Trophoblast cell (in vitro differentiated cells and primary cell): ENCODE measurements at regions not wholly inside any gene's neighbourhood (a gene's known extent, or its start where the extent isn't known, plus 50 kb on each side); places are given as distances from the start of the nearest gene placed in this dataset.

Experiments used
- DNase-seq, 2 donors: peaks; one replicate each; pipeline ENCODE4 v3.0.0-alpha.2; 2016
- H2AFZ ChIP-seq: 2 replicates; pipeline ENCODE4 v1.6.1; 2013; ENCODE audit warnings: low read length, moderate library complexity, mild to moderate bottlenecking; ENCODE audit not compliant: insufficient read depth, poor library complexity
- H2AK5ac ChIP-seq: 2 replicates; pipeline ENCODE4 v1.6.1; 2013; ENCODE audit warnings: mild to moderate bottlenecking, low read length
- H2BK120ac ChIP-seq: 2 replicates; pipeline ENCODE4 v1.6.1; 2013; ENCODE audit warnings: low read length, mild to moderate bottlenecking, moderate library complexity; ENCODE audit not compliant: insufficient read depth, poor library complexity
- H2BK12ac ChIP-seq: 2 replicates; pipeline ENCODE4 v1.6.1; 2013; ENCODE audit warnings: mild to moderate bottlenecking, low read length, moderate library complexity
- H2BK5ac ChIP-seq: 2 replicates; pipeline ENCODE4 v1.6.1; 2013; ENCODE audit warnings: low read length, low read depth, moderate library complexity, mild to moderate bottlenecking; ENCODE audit not compliant: poor library complexity
- H3K14ac ChIP-seq: 2 replicates; pipeline ENCODE4 v1.6.1; 2013; ENCODE audit warnings: mild to moderate bottlenecking, low read length
- H3K18ac ChIP-seq: 2 replicates; pipeline ENCODE4 v1.6.1; 2013; ENCODE audit warnings: mild to moderate bottlenecking, low read length
- H3K23ac ChIP-seq: 2 replicates; pipeline ENCODE4 v1.6.1; 2013; ENCODE audit warnings: low read length
- H3K27ac ChIP-seq: 2 replicates; pipeline ENCODE4 v1.5.1; 2013; ENCODE audit warnings: low read depth, mild to moderate bottlenecking, inconsistent platforms, low read length, moderate library complexity
- H3K27me3 ChIP-seq: 2 replicates; pipeline ENCODE4 v1.6.1; 2013; ENCODE audit warnings: inconsistent platforms, mild to moderate bottlenecking, low read length, moderate library complexity; ENCODE audit not compliant: insufficient read depth
- H3K36me3 ChIP-seq, 2 experiments: 1 replicate in 1 of 2; 2 replicates in 1 of 2; pipeline ENCODE4 v1.6.1; 2013; ENCODE audit warnings: low read length in 2 of 2, mild to moderate bottlenecking in 2 of 2, moderate library complexity in 1 of 2; ENCODE audit not compliant: insufficient read depth in 2 of 2, control insufficient read depth in 1 of 2
- H3K4ac ChIP-seq: 2 replicates; pipeline ENCODE4 v1.6.1; 2013; ENCODE audit warnings: low read depth, mild to moderate bottlenecking, low read length, moderate library complexity
- H3K4me1 ChIP-seq, 2 experiments: 1 replicate in 1 of 2; 2 replicates in 1 of 2; pipeline ENCODE4 v1.6.1; 2013; ENCODE audit warnings: low read length in 2 of 2, mild to moderate bottlenecking in 2 of 2, moderate library complexity in 1 of 2; ENCODE audit not compliant: insufficient read depth in 2 of 2, control insufficient read depth in 1 of 2
- H3K4me2 ChIP-seq: 2 replicates; pipeline ENCODE4 v1.6.1; 2013; ENCODE audit warnings: inconsistent platforms, mild to moderate bottlenecking, low read length, moderate library complexity
- H3K4me3 ChIP-seq: 2 replicates; pipeline ENCODE4 v1.5.1; 2013; ENCODE audit warnings: mild to moderate bottlenecking, low read depth, low read length, inconsistent platforms
- H3K79me1 ChIP-seq: one replicate; pipeline ENCODE4 v1.6.1; 2013; ENCODE audit warnings: low read length
- H3K79me2 ChIP-seq: 2 replicates; pipeline ENCODE4 v1.6.1; 2013; ENCODE audit warnings: low read length, mild to moderate bottlenecking; ENCODE audit not compliant: control insufficient read depth, insufficient read depth, poor library complexity
- H3K9ac ChIP-seq: 2 replicates; pipeline ENCODE4 v1.6.1; 2013; ENCODE audit warnings: mild to moderate bottlenecking, low read length
- H3K9me3 ChIP-seq: 2 replicates; pipeline ENCODE4 v1.6.1; 2013; ENCODE audit warnings: low read depth, mild to moderate bottlenecking, control low read depth, inconsistent platforms, low read length; ENCODE audit not compliant: insufficient read depth
- H4K12ac ChIP-seq: 2 replicates; pipeline ENCODE4 v1.6.1; 2013; ENCODE audit warnings: low read depth, mild to moderate bottlenecking, low read length, moderate library complexity
- H4K8ac ChIP-seq: 2 replicates; pipeline ENCODE4 v1.6.1; 2013; ENCODE audit warnings: low read depth, mild to moderate bottlenecking, low read length, moderate library complexity
- H4K91ac ChIP-seq: one replicate; pipeline ENCODE4 v1.6.1; 2013; ENCODE audit warnings: low read depth, mild to moderate bottlenecking, low read length, moderate library complexity
- WGBS: extraction: QIAGEN DNeasy Blood & Tissue Kit; methylation state at CpG from one replicate; pipeline ENCODE4 v1.1.7; 2013; ENCODE audit warnings: missing lambda C conversion rate; ENCODE audit not compliant: insufficient read length, insufficient coverage; ENCODE audit errors: extremely low coverage; 5-methylcytosine and 5-hydroxymethylcytosine counted together

GRCh38 chr12:83225806-83226205, 539.1 kb downstream of the TMTC2 start:
- H2BK5ac ChIP-seq = no peak overlapping the region
- no peak overlapping the region for H3K4me2 ChIP-seq
- H2BK120ac ChIP-seq = no peak overlapping the region
- H3K79me2 ChIP-seq = no peaks in the 10 kb centered on the region
- no peak for DNase-seq
- no peaks in the 10 kb centered on the region for H3K27me3 ChIP-seq
- no peak overlapping the region for H3K18ac ChIP-seq
- no peaks in the 10 kb centered on the region for H3K79me1 ChIP-seq
- no peak overlapping the region for H2AFZ ChIP-seq
- H3K4me1 ChIP-seq = no peaks in the 10 kb centered on the region
- H3K9ac ChIP-seq = no peak overlapping the region
- no peak overlapping the region for H4K12ac ChIP-seq
- H3K23ac ChIP-seq = no peak overlapping the region
- no peak overlapping the region for H3K4ac ChIP-seq
- H4K91ac ChIP-seq = no peak overlapping the region
- H3K9me3 ChIP-seq = no peaks in the 10 kb centered on the region
- H4K8ac ChIP-seq = no peak overlapping the region
- H3K14ac ChIP-seq = no peak overlapping the region
- no peaks in the 10 kb centered on the region for H3K36me3 ChIP-seq
- WGBS = no CpG with 5 or more reads among the region's 3 CpGs
- H3K4me3 ChIP-seq = no peak overlapping the region
- H3K27ac ChIP-seq = no peak overlapping the region
- H2AK5ac ChIP-seq = no peak overlapping the region
- H2BK12ac ChIP-seq = no peak overlapping the region

GRCh38 chr12:83224012-83224411, 537.3 kb downstream of the TMTC2 start:
- no peak overlapping the region for H2BK120ac ChIP-seq
- no peaks in the 10 kb centered on the region for H3K79me1 ChIP-seq
- no peak overlapping the region for H2BK12ac ChIP-seq
- no peaks in the 10 kb centered on the region for H3K9me3 ChIP-seq
- no peak overlapping the region for H2AK5ac ChIP-seq
- H3K18ac ChIP-seq = no peak overlapping the region
- no peak overlapping the region for H3K23ac ChIP-seq
- no peak overlapping the region for H3K4ac ChIP-seq
- no peaks in the 10 kb centered on the region for H3K4me1 ChIP-seq
- no CpG with 5 or more reads among the region's 5 CpGs for WGBS
- no peak overlapping the region for H3K14ac ChIP-seq
- no peak overlapping the region for H3K4me3 ChIP-seq
- H2BK5ac ChIP-seq = no peak overlapping the region
- H3K27me3 ChIP-seq = no peaks in the 10 kb centered on the region
- DNase-seq = no peak
- no peaks in the 10 kb centered on the region for H3K36me3 ChIP-seq
- no peaks in the 10 kb centered on the region for H3K79me2 ChIP-seq
- H4K12ac ChIP-seq = no peak overlapping the region
- no peak overlapping the region for H4K91ac ChIP-seq
- no peak overlapping the region for H3K27ac ChIP-seq
- no peak overlapping the region for H4K8ac ChIP-seq
- no peak overlapping the region for H3K9ac ChIP-seq
- no peak overlapping the region for H3K4me2 ChIP-seq
- H2AFZ ChIP-seq = no peak overlapping the region

GRCh38 chr12:83220774-83221173, 534.1 kb downstream of the TMTC2 start:
- WGBS = no CpG with 5 or more reads among the region's 2 CpGs
- Histone ChIP-seq H3K14ac (no peak overlapping the region), H2BK120ac (no peak overlapping the region)

GRCh38 chr12:83216230-83216629, 529.5 kb downstream of the TMTC2 start:
- no peaks in the 10 kb centered on the region for H3K4me1 ChIP-seq
- H2AFZ ChIP-seq = no peak overlapping the region
- no peak overlapping the region for H4K91ac ChIP-seq
- H4K12ac ChIP-seq = no peak overlapping the region
- H3K9me3 ChIP-seq = no peaks in the 10 kb centered on the region
- no peak overlapping the region for H3K18ac ChIP-seq
- H3K9ac ChIP-seq = no peak overlapping the region
- no peak for DNase-seq
- no peak overlapping the region for H2BK12ac ChIP-seq
- H3K79me1 ChIP-seq = no peaks in the 10 kb centered on the region
- H3K4me3 ChIP-seq = no peak overlapping the region
- no peaks in the 10 kb centered on the region for H3K36me3 ChIP-seq
- no peak overlapping the region for H3K27ac ChIP-seq
- H2AK5ac ChIP-seq = no peak overlapping the region
- H3K14ac ChIP-seq = no peak overlapping the region
- no peak overlapping the region for H3K4ac ChIP-seq
- H2BK5ac ChIP-seq = no peak overlapping the region
- no CpG with 5 or more reads among the region's 3 CpGs for WGBS
- no peak overlapping the region for H3K23ac ChIP-seq
- no peak overlapping the region for H2BK120ac ChIP-seq
- H4K8ac ChIP-seq = no peak overlapping the region
- H3K4me2 ChIP-seq = no peak overlapping the region
- H3K79me2 ChIP-seq = no peaks in the 10 kb centered on the region
- H3K27me3 ChIP-seq = no peaks in the 10 kb centered on the region

More at GRCh38 chr12:83220774-83221173, 534.1 kb downstream of the TMTC2 start:
- Histone ChIP-seq H3K4me3 (no peak overlapping the region), H3K4me2 (no peak overlapping the region), H3K27me3 (no peaks in the 10 kb centered on the region), H3K36me3 (no peaks in the 10 kb centered on the region), H4K12ac (no peak overlapping the region), H4K91ac (no peak overlapping the region), H4K8ac (no peak overlapping the region), H2BK12ac (no peak overlapping the region), H3K79me2 (no peaks in the 10 kb centered on the region), H3K9me3 (no peaks in the 10 kb centered on the region), H3K4me1 (no peaks in the 10 kb centered on the region), H3K23ac (no peak overlapping the region), H3K27ac (no peak overlapping the region), H2AFZ (no peak overlapping the region), H3K4ac (no peak overlapping the region), H2AK5ac (no peak overlapping the region), H3K18ac (no peak overlapping the region), H3K79me1 (no peaks in the 10 kb centered on the region), H2BK5ac (no peak overlapping the region), H3K9ac (no peak overlapping the region)
- DNase-seq = no peak
